ENCODE measurements at regions not wholly inside any gene's neighbourhood (a gene's known extent, or its start where the extent isn't known, plus 50 kb on each side); places are given as distances from the start of the nearest gene placed in this dataset.
"Not testable (repeated sequence)": the region's sequence is repeated elsewhere in the genome, so short reads cannot be mapped to it uniquely, and the experiment has no call there.

DNA sequence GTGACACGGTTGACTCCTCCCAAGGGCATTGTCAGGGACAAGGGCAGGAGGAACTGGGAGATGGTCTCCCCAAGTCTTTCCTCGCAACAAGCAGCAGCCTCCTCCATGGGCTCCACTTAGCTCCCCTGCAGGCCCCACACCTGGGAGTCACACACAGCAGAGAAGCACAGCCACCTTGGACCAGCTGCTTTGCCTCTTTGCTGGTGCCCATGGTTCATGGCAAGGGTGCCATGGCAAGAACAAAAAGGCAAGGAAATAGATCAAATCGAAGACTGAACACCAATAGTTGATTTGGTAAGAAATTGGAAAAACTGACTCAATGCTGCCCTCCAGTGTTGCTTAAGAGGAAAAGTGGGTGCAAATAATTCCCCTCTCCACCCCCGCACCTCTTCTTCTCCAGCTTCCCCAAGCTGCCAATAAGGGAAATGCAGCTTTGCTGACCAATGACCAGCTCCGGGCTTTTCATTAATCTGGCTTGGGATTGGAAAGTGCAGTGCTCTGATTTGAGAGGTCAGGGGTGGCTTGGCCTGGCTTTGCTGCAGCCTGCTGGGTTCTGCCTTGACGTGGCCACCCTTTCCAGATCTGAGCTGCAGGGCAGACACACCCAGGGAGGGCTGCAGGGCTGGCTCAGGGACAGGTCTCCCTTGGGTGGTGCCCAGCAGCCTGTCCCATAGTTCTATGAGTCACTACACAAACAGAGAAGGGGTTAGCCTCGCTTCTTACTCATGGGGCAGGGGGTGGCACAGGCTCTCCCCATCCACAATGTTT, 162.0 kb downstream of the KLF13 start:
- DNase-seq, result peak; percentile 67

DNA sequence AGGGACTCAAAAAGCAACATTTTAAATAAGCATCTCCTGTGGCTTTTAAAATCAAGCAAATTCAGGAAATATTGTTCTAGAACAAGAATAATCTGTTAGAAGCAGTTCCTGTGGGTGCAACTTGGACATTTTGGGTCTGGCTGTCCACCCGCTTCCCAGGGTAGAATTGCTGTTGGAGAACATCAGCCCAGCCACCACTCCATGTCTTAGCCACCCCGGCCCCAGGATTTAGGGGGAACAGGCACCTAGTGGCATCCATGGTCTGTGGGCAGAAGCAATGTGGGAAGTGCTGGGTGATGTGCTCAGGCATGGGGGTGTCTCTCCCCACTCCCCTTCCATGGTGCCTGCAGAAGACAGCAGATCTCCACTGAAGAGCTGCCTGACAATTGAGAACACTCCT, 162.6 kb downstream of the KLF13 start:
- DNase-seq, result no peak

DNA sequence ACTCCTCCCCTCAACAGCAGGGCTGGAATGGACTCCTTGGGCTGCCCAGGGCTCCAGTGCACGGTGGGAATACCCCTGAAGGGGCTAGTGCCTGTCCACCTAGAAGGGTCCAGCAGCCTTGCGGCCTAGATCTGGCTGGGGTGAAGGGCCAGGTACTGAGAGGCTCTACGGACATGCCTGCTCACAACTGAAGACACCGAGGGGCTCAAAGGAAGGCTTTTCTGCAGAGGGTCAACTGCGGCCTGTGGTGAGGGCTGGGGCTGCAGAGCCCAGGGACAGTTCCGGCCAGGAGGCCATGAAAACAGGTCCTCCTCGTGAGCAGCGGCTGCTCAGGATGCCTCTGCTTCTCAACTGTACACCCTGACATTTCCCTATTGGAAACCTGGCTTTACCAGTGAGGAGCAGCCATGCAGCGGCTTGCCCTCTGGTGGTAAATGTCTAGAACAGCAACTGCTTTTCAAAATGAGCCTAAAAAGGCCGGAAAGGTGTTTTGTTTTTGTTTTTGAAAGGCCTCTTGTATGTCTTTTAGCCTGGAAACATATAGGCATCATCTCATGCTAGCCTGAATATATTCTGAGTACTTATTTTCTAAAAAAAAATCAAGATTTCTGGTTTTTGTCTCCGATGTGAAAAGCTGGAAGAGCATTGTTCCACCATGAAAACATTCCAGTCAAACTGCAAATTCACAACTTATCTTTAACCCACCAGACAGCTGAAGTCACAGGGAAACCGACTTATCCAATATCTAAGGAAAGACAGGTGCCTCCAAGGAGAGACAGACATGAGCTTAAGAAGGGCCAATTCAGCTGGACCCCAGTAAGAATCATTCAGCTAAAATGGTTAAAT, 163.4 kb downstream of the KLF13 start:
- DNase-seq, result peak; percentile 67

- no peak for DNase-seq
Observed at GRCh38 chr15:31494786-31495185, 168.2 kb downstream of the KLF13 start.

DNA sequence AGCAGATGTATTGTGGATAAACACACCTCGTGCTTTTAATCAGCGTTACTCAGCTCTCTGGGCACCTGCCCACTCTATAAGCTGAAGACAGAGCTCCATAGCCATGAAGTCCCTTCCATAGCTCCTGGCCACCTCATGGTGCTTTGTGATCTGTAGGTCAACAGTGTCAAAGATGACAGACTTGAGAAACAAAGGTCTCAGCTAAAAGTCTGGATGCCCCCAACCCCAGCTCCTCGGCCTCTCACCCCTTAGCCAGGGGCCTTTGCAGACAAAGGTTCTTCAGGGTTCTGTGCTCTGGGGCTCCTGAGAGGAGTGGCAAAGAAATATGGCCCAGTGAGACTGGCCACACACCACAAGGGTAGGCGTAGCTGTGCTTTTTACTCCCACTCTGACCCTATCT, 168.6 kb downstream of the KLF13 start:
- DNase-seq, result no peak

- no peak for DNase-seq
Observed at GRCh38 chr15:31497838-31498237, 171.2 kb downstream of the KLF13 start.

DNA sequence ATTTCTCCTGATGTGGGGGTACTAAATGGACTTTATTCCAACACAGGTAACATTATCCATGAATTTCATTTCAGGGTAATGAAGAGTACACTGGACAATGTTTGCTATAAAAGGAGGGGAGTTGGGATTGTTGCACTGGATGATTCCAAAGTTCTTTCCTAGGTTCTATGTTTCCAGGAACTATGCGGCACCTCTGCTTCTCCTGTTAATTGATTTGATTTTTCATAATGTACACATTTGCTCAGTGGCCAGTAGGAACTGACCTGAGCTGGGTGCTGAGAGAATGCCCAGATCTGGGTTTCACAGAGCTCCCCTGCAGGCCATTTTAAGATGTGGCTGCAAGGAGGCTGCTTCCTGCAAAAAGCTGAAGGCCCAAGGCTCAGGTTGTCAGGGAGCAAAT, 171.7 kb downstream of the KLF13 start:
- no peak for DNase-seq

- no peak for DNase-seq
Observed at GRCh38 chr15:31498756-31499155, 172.1 kb downstream of the KLF13 start.

DNA sequence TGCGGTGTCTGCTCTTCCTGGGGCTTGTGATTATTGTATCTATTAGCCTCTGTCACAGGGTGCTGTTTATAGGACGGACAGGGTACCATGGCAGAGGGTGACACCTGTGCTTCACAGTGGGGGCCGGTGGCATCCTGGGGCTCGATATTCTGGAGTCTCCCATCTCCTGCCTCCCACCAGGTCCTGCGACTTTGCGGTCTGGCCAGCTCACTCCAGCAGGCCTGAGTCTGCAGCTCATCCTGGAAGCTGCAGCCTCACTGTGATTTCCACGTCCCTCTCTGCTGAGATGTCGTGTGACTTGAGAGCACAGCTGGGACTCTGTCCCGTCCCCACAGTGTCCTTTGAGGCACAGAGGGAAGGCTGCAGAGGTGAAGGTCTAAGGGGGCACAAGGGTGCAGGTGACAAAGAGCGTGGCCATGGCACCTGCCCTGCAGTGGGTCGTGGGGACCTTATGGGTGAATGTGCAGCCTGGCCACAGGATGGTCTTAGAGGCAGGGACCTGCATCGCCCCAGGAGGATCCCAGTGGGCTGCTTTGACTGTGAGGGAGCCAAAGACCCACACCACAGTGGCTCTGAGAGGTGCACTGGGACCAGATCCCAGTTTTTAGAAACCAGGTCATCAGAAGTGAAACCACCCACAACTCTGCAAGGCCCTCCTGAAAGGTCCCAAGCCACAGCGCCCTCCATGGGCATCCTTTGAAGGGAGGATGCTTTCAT, 172.8 kb downstream of the KLF13 start:
- no peak for DNase-seq

DNA sequence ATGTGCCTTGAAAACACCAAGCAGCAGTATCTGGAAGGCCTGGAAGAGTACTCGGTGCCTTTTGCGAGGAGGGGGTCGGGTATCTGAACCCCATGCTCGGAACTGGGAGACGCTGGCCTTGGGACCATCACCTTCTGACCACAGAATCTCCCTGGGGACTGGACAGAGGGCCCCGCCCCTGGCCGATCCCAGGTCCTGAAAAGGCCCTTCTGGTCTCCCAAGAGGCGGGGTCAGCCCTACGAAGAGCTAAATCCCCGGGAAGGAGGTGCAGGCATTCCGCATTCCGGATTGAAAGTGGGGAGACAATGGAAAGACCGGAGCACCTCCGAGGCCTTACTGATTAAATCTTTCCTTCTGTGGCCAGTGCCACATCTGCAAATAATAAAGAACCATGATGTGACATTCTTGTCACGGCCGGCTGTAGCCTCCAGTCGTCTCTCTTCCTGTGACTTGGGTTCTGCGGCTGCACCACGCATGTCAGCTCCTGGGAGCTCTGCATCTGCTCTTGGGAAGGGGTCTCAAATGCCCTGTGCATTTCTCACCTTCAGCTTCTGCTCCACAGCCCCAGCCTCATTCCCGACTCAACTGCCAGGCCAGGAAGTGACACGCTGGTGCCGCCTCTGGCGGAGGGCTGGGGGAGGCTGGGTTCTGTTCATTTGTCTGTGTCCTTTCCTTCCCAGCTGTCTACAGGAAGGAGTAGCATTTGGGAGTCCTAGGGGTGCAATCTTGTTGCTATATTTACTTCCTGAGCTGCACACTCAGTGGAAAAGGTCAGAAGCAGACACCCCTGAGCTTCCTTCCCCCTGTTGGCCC, 173.5 kb downstream of the KLF13 start:
- DNase-seq, result no peak

GRCh38 chr15:31500766-31501449, 174.3 kb downstream of the KLF13 start:
- no peak for DNase-seq

GRCh38 chr15:31501536-31502157, 175.0 kb downstream of the KLF13 start:
- no peak for DNase-seq

DNA sequence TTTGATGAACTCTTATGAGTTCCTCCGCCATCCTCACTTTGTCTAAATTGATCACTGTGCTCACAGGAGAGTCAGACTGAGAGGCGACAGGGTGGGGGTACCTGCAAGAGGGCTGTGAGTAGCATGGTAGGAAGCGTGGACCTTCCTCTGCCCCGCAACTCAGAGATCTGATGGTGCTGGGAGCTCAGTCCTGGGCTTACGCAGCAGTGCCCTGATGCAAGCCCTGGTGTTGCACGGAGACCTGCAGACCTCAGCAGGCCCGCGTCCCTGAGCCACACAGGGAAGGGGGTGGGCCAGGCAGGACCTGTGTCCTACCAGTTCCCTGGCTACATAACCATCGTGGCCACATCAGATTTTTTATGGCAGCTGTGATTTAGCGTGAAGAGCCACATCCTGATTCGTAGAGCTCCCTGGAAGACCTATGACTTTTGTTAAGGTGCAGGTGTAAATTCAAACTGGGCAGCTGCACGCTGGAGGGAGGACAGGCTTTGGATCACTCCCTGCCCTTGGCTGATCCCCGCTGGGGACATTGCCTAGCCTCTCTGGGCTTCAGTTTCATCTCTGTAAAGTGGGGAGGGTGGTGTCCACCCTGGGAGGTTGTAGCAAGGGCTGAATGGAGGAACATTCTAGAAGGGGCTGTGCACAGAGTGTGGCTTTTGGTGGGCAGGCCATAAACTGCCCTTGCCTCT, 176.1 kb downstream of the KLF13 start:
- no peak for DNase-seq

GRCh38 chr15:31503256-31503655, 176.6 kb downstream of the KLF13 start:
- DNase-seq, result no peak

DNA sequence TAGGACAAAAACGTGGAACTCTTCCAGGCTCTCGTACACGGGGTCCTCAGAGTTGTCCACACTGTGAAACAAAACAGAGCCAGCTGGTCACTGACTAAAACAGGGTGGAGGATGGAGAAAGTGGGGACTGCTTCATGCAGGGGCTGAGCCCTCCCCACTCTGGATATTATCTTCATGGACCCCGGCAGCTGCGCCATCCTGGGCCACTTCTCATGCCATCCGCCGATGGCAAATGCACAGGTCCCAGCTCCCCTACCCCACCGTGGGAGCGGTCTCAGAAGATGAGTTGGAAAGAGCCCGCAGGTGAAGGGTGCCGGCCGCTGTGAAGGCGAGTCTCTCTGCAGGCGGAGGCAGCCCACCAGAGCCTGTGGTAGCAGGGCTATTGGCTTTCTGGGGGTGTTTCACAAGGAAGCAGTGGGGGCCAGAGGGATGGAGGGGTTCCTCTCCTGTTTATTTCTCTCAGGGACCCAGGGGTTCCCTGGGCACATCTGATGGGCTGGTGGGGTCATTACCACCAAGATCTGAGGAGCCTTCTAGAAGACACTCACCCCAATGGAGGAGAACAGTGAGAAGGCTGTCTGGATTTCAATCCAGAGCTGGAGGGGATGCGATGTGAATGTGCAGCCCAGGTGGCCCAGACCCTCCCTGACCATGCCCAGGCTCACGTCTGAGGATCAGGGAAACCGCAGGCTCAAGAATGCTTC, 177.3 kb downstream of the KLF13 start:
- no peak for DNase-seq

GRCh38 chr15:31504462-31504839, 177.8 kb downstream of the KLF13 start:
- DNase-seq, result no peak

GRCh38 chr15:31507573-31507972, 180.9 kb downstream of the KLF13 start:
- DNase-seq, result not testable (repeated sequence)

GRCh38 chr15:31508656-31509055, 182.0 kb downstream of the KLF13 start:
- no peak for DNase-seq

- DNase-seq, result no peak
Observed at GRCh38 chr15:31510057-31510456, 183.4 kb downstream of the KLF13 start.

DNA sequence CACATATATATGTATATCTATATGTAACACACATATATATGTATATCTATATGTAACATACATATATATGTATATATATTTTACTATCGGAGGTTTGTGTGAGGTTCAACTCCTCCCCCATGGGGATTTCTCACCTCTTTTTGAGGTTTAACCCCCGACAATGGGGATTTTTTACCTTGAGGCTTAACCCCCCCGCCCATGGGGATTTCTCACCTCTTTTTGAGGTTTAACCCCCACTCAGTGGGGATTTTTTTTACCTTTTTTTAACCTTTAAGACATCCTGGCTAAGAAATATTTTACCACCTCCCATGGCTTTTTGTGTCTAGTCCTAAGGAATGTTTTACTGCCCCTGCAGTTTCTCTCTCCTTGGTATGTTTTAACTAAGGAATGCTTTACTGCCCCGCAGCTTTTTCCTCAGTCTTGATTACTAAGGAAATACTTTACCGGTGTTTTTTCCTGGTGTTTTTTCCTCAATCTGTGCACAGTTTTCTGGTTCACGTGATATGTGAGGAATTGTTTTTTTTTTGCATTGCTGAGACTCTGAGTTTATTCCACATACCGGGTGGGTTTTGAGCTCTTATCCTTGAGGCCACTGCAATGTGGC, 185.2 kb downstream of the KLF13 start:
- peak; percentile 48 for DNase-seq

Measured in activated CD4-positive, alpha-beta T cell treated with anti-CD3 and anti-CD28 coated beads, Interleukin-2, Interleukin-6, amounts not matched to agents 100 ng/mL and 50 ng/mL, durations not matched to agents 16 hours and 8 hours (primary cell).